CD4-positive, alpha-beta T cell treated with Interleukin-12 subunit alpha and Interleukin-12 subunit beta, for 1 hour (primary cell): ENCODE measurements at regions not wholly inside any gene's neighbourhood (a gene's known extent, or its start where the extent isn't known, plus 50 kb on each side); places are given as distances from the start of the nearest gene placed in this dataset.

Experiments
- DNase-seq: peaks from one replicate; pipeline ENCODE4 v3.0.0-alpha.2; 2020

GRCh38 chr13:30026093-30026492 is 175.7 kb upstream of the UBL3 start:
- DNase-seq = no peak

GRCh38 chr13:30025351-30025750 is 174.9 kb upstream of the UBL3 start:
- no peak for DNase-seq

GRCh38 chr13:30024125-30024865 is 173.9 kb upstream of the UBL3 start:
- DNase-seq = no peak

GRCh38 chr13:30023196-30023895 is 172.9 kb upstream of the UBL3 start:
- no peak for DNase-seq

GRCh38 chr13:30022796-30023195 is 172.4 kb upstream of the UBL3 start:
- no peak for DNase-seq

- no peak for DNase-seq
These were observed 171.8 kb upstream of the UBL3 start for GRCh38 chr13:30022256-30022655.

- DNase-seq = no peak
These were observed 171.2 kb upstream of the UBL3 start for GRCh38 chr13:30021611-30022010.

GRCh38 chr13:30020726-30021312 is 170.4 kb upstream of the UBL3 start:
- DNase-seq = no peak

GRCh38 chr13:30019648-30020626 is 169.5 kb upstream of the UBL3 start:
- no peak for DNase-seq

GRCh38 chr13:30017880-30018279 is 167.5 kb upstream of the UBL3 start:
- DNase-seq = no peak

- DNase-seq = no peak
These were observed 166.0 kb upstream of the UBL3 start for GRCh38 chr13:30016398-30016797.

GRCh38 chr13:30009411-30009810 is 159.0 kb upstream of the UBL3 start:
- no peak for DNase-seq

- DNase-seq = no peak
These were observed 155.8 kb upstream of the UBL3 start for GRCh38 chr13:30006246-30006645.

GRCh38 chr13:30004204-30004603 is 153.8 kb upstream of the UBL3 start:
- no peak for DNase-seq

- DNase-seq = no peak
These were observed 152.2 kb upstream of the UBL3 start for GRCh38 chr13:30002577-30002976.

GRCh38 chr13:30000370-30000765 is 150.0 kb upstream of the UBL3 start:
- DNase-seq = no peak

GRCh38 chr13:29999492-30000369 is 149.3 kb upstream of the UBL3 start:
- no peak for DNase-seq

- no peak for DNase-seq
These were observed 145.9 kb upstream of the UBL3 start for GRCh38 chr13:29996316-29996715.

- no peak for DNase-seq
These were observed 144.6 kb upstream of the UBL3 start for GRCh38 chr13:29994911-29995595.

GRCh38 chr13:29993716-29994488 is 143.5 kb upstream of the UBL3 start:
- DNase-seq = no peak

- no peak for DNase-seq
These were observed 142.8 kb upstream of the UBL3 start for GRCh38 chr13:29993196-29993595.
